Ishikawa (cell line): ENCODE measurements at regions not wholly inside any gene's neighbourhood (a gene's known extent, or its start where the extent isn't known, plus 50 kb on each side); places are given as distances from the start of the nearest gene placed in this dataset.

ENCODE experiments used
- CEBPB ChIP-seq: IDR thresholded peaks from 2 replicates; pipeline ENCODE4 v1.6.1; 2012
- CREB1 ChIP-seq: IDR thresholded peaks from 2 replicates; pipeline ENCODE4 v1.6.1; 2012; ENCODE audit warnings: low read depth
- EGR1 ChIP-seq: IDR thresholded peaks from 2 replicates; pipeline ENCODE4 v1.6.1; 2012
- EP300 ChIP-seq: IDR thresholded peaks from 2 replicates; pipeline ENCODE4 v1.6.1; 2012; ENCODE audit warnings: borderline replicate concordance
- FOXM1 ChIP-seq: IDR thresholded peaks from 2 replicates; pipeline ENCODE4 v1.6.1; 2012; ENCODE audit warnings: low read depth, borderline replicate concordance
- MAX ChIP-seq: IDR thresholded peaks from 2 replicates; pipeline ENCODE4 v1.6.1; 2012
- NFIC ChIP-seq: IDR thresholded peaks from 2 replicates; pipeline ENCODE4 v1.6.1; 2012
- RAD21 ChIP-seq: IDR thresholded peaks from 2 replicates; pipeline ENCODE4 v1.6.1; 2012; ENCODE audit warnings: low read depth
- TAF1 ChIP-seq: IDR thresholded peaks from 2 replicates; pipeline ENCODE4 v1.6.1; 2012; ENCODE audit warnings: low read depth, mild to moderate bottlenecking
- TCF12 ChIP-seq: IDR thresholded peaks from 2 replicates; pipeline ENCODE4 v1.6.1; 2012; ENCODE audit warnings: low read depth
- TEAD4 ChIP-seq: IDR thresholded peaks from 2 replicates; pipeline ENCODE4 v1.6.1; 2012
- YY1 ChIP-seq: IDR thresholded peaks from 2 replicates; pipeline ENCODE4 v1.6.1; 2012; ENCODE audit warnings: low read depth
- ZBTB7A ChIP-seq: IDR thresholded peaks from 2 replicates; pipeline ENCODE4 v1.6.1; 2012; ENCODE audit warnings: low read depth
- TF ChIP-seq, protein P1 (sequence below): IDR thresholded peaks from 2 replicates; pipeline ENCODE4 v1.6.1; 2012
- TF ChIP-seq, protein P2 (sequence below): IDR thresholded peaks from 2 replicates; pipeline ENCODE4 v1.6.1; 2012; ENCODE audit warnings: low read depth, mild to moderate bottlenecking

GRCh38 chr14:38442208-38442607 lies 186.3 kb upstream of the CLEC14A start:
- TF ChIP-seq CEBPB, result no peak
- TF ChIP-seq MAX, result no peak
- no peak for TF ChIP-seq RAD21
- TF ChIP-seq, protein P1, sequence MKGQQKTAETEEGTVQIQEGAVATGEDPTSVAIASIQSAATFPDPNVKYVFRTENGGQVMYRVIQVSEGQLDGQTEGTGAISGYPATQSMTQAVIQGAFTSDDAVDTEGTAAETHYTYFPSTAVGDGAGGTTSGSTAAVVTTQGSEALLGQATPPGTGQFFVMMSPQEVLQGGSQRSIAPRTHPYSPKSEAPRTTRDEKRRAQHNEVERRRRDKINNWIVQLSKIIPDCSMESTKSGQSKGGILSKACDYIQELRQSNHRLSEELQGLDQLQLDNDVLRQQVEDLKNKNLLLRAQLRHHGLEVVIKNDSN, result no peak
- TF ChIP-seq FOXM1, result no peak
- no peak for TF ChIP-seq EP300
- TF ChIP-seq TEAD4, result no peak
- no peak for TF ChIP-seq CREB1
- TF ChIP-seq, protein P2, sequence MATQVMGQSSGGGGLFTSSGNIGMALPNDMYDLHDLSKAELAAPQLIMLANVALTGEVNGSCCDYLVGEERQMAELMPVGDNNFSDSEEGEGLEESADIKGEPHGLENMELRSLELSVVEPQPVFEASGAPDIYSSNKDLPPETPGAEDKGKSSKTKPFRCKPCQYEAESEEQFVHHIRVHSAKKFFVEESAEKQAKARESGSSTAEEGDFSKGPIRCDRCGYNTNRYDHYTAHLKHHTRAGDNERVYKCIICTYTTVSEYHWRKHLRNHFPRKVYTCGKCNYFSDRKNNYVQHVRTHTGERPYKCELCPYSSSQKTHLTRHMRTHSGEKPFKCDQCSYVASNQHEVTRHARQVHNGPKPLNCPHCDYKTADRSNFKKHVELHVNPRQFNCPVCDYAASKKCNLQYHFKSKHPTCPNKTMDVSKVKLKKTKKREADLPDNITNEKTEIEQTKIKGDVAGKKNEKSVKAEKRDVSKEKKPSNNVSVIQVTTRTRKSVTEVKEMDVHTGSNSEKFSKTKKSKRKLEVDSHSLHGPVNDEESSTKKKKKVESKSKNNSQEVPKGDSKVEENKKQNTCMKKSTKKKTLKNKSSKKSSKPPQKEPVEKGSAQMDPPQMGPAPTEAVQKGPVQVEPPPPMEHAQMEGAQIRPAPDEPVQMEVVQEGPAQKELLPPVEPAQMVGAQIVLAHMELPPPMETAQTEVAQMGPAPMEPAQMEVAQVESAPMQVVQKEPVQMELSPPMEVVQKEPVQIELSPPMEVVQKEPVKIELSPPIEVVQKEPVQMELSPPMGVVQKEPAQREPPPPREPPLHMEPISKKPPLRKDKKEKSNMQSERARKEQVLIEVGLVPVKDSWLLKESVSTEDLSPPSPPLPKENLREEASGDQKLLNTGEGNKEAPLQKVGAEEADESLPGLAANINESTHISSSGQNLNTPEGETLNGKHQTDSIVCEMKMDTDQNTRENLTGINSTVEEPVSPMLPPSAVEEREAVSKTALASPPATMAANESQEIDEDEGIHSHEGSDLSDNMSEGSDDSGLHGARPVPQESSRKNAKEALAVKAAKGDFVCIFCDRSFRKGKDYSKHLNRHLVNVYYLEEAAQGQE, result no peak
- no peak for TF ChIP-seq EGR1
- TF ChIP-seq TCF12, result no peak
- no peak for TF ChIP-seq NFIC
- TF ChIP-seq ZBTB7A, result no peak
- TF ChIP-seq TAF1, result no peak
- no peak for TF ChIP-seq YY1

DNA sequence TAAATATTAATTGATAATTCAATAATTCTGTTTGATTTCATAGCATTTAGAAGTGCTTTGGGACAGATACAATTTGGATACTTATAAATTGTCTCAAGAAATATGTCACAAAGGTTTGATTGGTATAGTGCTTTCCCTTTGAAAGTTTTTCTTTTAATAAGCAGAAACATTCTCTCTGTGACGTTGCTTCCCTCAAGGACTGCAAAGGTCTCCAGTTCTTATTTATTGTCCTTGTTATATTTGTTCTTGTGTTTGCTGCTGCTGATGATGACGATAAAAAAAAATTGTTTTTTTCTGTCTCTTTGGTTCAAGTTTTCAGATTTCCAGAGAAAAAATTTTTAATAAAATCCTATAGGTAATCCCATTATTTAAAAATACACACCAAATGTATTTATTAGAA lies 176.3 kb upstream of the CLEC14A start:
- TF ChIP-seq TCF12 (no peak), TAF1 (no peak), EGR1 (no peak), TEAD4 (no peak), NFIC (no peak), YY1 (no peak), ZBTB7A (no peak), FOXM1 (no peak), MAX (no peak), CREB1 (no peak), EP300 (no peak), RAD21 (no peak), CEBPB (no peak)
- TF ChIP-seq, protein P2, result no peak
- TF ChIP-seq, protein P1, result no peak

DNA sequence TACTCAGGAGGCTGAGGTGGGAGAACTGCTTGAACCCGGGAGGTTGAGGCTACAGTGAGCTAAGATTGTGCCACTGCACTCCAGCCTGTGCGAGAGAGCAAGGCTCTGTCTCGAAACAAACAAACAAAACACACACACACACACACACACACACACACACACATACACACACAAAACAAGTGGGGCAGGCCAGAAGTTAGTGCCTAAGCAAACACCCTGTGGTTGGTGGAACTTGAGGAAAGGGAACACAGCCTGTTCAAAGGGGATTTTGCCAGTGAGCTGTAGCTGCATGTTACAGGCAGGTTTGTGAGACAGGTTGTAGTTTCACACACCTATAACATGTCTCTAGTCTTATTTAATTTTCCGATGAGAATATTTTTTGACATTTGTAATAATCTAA lies 175.3 kb upstream of the CLEC14A start:
- TF ChIP-seq CREB1 (no peak), TCF12 (no peak), MAX (no peak), TAF1 (no peak), YY1 (no peak), CEBPB (no peak), EP300 (no peak), EGR1 (no peak), FOXM1 (no peak), NFIC (no peak), ZBTB7A (no peak), TEAD4 (no peak), RAD21 (no peak)
- TF ChIP-seq, protein P1, result no peak
- TF ChIP-seq, protein P2, result no peak

GRCh38 chr14:38430522-38430921 lies 174.6 kb upstream of the CLEC14A start:
- TF ChIP-seq NFIC (no peak), CREB1 (no peak), YY1 (no peak), RAD21 (no peak), TCF12 (no peak), TEAD4 (no peak), ZBTB7A (no peak), MAX (no peak), EP300 (no peak), TAF1 (no peak), CEBPB (no peak), FOXM1 (no peak), EGR1 (no peak)
- TF ChIP-seq, protein P1, result no peak
- TF ChIP-seq, protein P2, result no peak
